ENCODE measurements at regions not wholly inside any gene's neighbourhood (a gene's known extent, or its start where the extent isn't known, plus 50 kb on each side); places are given as distances from the start of the nearest gene placed in this dataset.

DNA sequence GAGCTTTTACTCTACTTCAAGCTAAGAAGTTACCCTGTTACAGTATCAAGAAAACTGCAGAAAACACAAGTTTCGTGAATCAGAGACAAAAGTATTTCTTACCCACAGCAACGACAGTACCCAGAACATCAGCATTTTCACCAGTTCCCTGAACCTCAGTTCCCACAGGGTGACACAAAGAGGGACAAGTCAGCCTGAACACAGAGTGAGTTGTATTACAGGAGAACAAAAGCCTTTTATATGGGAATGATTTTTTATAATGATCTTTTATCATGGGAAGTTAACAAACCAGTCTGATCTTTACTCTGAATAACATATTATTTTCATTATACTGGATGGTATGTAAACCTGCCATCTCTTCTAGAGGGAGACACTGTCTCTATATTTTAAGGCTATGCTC lies 139.0 kb upstream of the ITGA1 start:
- intact Hi-C loops (cut with DNase I; ENCODE audit: low total_unique reads), result no loop called here
- 72 to 80% (median 73%) methylated on average over 2 of the region's 2 CpGs for WGBS, 5 donors
- TF ChIP-seq POLR2A (IDR thresholded peaks at IDR 0.05), result no peak
- TF ChIP-seq, protein P1, sequence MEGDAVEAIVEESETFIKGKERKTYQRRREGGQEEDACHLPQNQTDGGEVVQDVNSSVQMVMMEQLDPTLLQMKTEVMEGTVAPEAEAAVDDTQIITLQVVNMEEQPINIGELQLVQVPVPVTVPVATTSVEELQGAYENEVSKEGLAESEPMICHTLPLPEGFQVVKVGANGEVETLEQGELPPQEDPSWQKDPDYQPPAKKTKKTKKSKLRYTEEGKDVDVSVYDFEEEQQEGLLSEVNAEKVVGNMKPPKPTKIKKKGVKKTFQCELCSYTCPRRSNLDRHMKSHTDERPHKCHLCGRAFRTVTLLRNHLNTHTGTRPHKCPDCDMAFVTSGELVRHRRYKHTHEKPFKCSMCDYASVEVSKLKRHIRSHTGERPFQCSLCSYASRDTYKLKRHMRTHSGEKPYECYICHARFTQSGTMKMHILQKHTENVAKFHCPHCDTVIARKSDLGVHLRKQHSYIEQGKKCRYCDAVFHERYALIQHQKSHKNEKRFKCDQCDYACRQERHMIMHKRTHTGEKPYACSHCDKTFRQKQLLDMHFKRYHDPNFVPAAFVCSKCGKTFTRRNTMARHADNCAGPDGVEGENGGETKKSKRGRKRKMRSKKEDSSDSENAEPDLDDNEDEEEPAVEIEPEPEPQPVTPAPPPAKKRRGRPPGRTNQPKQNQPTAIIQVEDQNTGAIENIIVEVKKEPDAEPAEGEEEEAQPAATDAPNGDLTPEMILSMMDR (IDR thresholded peaks at IDR 0.05), result no peak
- no peak for TF ChIP-seq EP300 (IDR thresholded peaks at IDR 0.05)
- no peak for TF ChIP-seq POLR2AphosphoS5 (IDR thresholded peaks at IDR 0.05)
- Histone ChIP-seq H3K4me1 (no peaks in the 10 kb centered on the region), H3K4me3 (no peak overlapping the region), H3K27me3 (no peaks in the 10 kb centered on the region), H3K27ac (no peak overlapping the region), H3K9me3 (peaks cover 5 to 16% (median 10%) of the 10 kb centered on the region in 4 donors), H3K36me3 (no peaks in the 10 kb centered on the region)
- DNase-seq, result no peak

DNA sequence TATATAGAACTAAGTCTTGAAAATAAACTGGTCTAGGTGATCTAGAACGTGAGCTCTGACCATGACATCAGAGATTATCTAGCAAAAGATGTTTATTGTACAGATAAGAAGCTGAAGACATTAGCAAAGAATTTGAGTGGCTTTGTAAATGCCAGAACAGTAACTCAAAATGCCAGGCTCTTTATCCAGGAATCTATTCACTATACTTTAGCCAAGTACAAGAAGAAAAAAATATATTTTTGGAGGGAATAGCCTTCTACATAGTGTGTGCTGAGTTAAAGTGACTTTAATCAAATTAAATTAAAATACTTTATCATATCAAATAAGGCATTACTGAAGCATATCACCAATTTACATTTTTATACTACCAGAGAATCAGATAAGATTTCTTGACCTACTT lies 132.6 kb upstream of the ITGA1 start:
- Histone ChIP-seq H3K27ac (no peak overlapping the region), H3K9me3 (no peaks in the 10 kb centered on the region), H3K36me3 (no peaks in the 10 kb centered on the region), H3K4me1 (peaks cover 0 to 7% (median 2%) of the 10 kb centered on the region in 4 donors), H3K4me3 (no peak overlapping the region), H3K27me3 (no peaks in the 10 kb centered on the region)
- whole genome bisulfite sequencing, 5 donors, result 21 to 60% (median 42%) methylated on average over 1 of the region's 1 CpG
- TF ChIP-seq, protein P1 (IDR thresholded peaks at IDR 0.05), result no peak
- no peak for TF ChIP-seq POLR2AphosphoS5 (IDR thresholded peaks at IDR 0.05)
- no peak for TF ChIP-seq EP300 (IDR thresholded peaks at IDR 0.05)
- TF ChIP-seq POLR2A (IDR thresholded peaks at IDR 0.05), result no peak
- no peak for DNase-seq
- intact Hi-C loops (cut with DNase I; ENCODE audit: low total_unique reads), result loop anchor here (5.0 kb wide), 1 partner anchor 1698 kb away; no protein-coding TSS in a partner anchor

DNA sequence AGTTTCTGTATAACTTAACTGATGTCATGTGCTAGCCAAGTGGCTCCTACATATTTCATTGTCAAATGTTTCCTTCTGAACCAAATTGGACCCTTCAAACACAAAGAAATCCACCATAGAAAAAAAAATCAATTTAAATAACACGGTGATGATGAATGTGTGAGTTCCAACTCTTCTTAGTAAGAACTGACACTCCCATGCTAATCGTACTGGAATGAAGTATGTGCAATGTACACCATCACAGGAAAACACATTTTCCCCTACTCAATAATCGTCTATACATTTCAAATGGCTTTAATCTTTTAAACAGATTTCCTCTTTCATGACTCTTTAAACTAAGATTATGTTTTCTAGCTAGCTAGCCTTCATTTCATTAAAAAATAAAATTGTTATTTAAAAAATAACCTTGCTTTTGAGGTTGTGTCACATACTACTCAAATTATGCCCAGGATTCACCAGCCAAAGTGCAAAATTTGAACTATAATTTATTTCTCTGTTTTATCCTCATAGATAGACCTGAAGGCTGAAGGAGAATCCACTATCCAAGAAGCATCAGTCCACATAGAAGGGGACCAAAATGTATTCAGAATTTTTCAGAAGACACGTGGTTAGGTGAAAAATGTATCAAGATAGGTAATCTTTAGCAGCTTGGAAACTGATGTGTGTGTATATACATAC lies 131.0 kb upstream of the ITGA1 start:
- H3K27me3 ChIP-seq, result no peaks in the 10 kb centered on the region
- no peak overlapping the region for H3K4me3 ChIP-seq
- intact Hi-C loops (cut with DNase I; ENCODE audit: low total_unique reads), result loop anchor here (5.0 kb wide), 1 partner anchor 1699 kb away; no protein-coding TSS in a partner anchor
- WGBS, 5 donors, result 48 to 53% (median 51%) methylated on average over 4 of the region's 4 CpGs
- no peak for DNase-seq
- no peaks in the 10 kb centered on the region for H3K36me3 ChIP-seq
- TF ChIP-seq POLR2A (IDR thresholded peaks at IDR 0.05), result no peak
- TF ChIP-seq EP300 (IDR thresholded peaks at IDR 0.05), result no peak
- TF ChIP-seq, protein P1 (IDR thresholded peaks at IDR 0.05), result no peak
- no peak for TF ChIP-seq POLR2AphosphoS5 (IDR thresholded peaks at IDR 0.05)
- H3K27ac ChIP-seq, result no peak overlapping the region
- no peaks in the 10 kb centered on the region for H3K9me3 ChIP-seq
- H3K4me1 ChIP-seq, result peaks cover 0 to 7% (median 2%) of the 10 kb centered on the region in 4 donors

DNA sequence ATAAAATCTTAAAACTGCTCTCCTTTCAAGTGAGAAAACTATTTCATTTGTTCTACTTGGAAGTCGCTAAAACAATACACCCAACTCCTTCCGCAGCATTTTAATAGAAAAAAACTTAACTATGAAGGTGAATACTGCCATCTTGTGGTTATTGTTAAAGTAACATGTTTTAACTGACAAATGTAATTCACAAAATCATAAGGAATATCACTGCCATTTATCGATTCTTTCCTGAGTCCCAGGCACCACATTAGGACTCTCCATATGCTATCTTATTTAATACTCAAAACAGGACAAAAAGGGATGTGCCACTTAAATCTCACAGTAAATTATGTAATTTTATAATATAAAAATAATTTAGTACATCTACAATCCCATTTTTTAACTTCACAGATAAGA lies 130.5 kb upstream of the ITGA1 start:
- Histone ChIP-seq H3K27me3 (no peaks in the 10 kb centered on the region), H3K27ac (no peak overlapping the region), H3K36me3 (no peaks in the 10 kb centered on the region), H3K4me1 (peaks cover 0 to 7% (median 2%) of the 10 kb centered on the region in 4 donors), H3K4me3 (no peak overlapping the region), H3K9me3 (no peaks in the 10 kb centered on the region)
- peak in 1 of 2 donors; percentile 72 for DNase-seq
- WGBS, 5 donors, result 2 to 6% (median 3%) methylated on average over 3 of the region's 3 CpGs
- intact Hi-C loops (cut with DNase I; ENCODE audit: low total_unique reads), result loop anchor here (5.0 kb wide), 1 partner anchor 1700 kb away; no protein-coding TSS in a partner anchor
- TF ChIP-seq, protein P1 (IDR thresholded peaks at IDR 0.05), result peak in 4 of 7 experiments; percentile 23 to 55 (median 48)
- TF ChIP-seq POLR2AphosphoS5 (IDR thresholded peaks at IDR 0.05) (no peak), EP300 (IDR thresholded peaks at IDR 0.05) (no peak)

All from stomach (tissue), 8 donors.